HG03558 (cell line): ENCODE measurements at regions not wholly inside any gene's neighbourhood (a gene's known extent, or its start where the extent isn't known, plus 50 kb on each side); places are given as distances from the start of the nearest gene placed in this dataset.

Source experiments
- ATAC-seq: cut with Tn5 transposase; IDR thresholded peaks from one replicate; pipeline ENCODE4 v1.9.1; 2021; ENCODE audit warnings: moderate number of reproducible peaks; ENCODE audit not compliant: unreplicated experiment; ENCODE audit errors: extremely low read depth

- ATAC-seq = no peak
Observed at GRCh38 chr5:13569090-13569715, 375.3 kb downstream of the DNAH5 start.

- ATAC-seq = no peak
Observed at GRCh38 chr5:13567819-13568218, 376.7 kb downstream of the DNAH5 start.

- no peak for ATAC-seq
Observed at GRCh38 chr5:13566871-13567339, 377.6 kb downstream of the DNAH5 start.

GRCh38 chr5:13558408-13558807 lies 386.1 kb downstream of the DNAH5 start:
- no peak for ATAC-seq

- no peak for ATAC-seq
Observed at GRCh38 chr5:13553896-13554295, 390.6 kb downstream of the DNAH5 start.

- no peak for ATAC-seq
Observed at GRCh38 chr5:13552361-13552760, 392.1 kb downstream of the DNAH5 start.

- ATAC-seq = no peak
Observed at GRCh38 chr5:13551645-13552044, 392.8 kb downstream of the DNAH5 start.

GRCh38 chr5:13540168-13540750 lies 404.2 kb downstream of the DNAH5 start:
- no peak for ATAC-seq

GRCh38 chr5:13536933-13537332 lies 407.6 kb downstream of the DNAH5 start:
- no peak for ATAC-seq

GRCh38 chr5:13533833-13534232 lies 410.7 kb downstream of the DNAH5 start:
- no peak for ATAC-seq

GRCh38 chr5:13529300-13529699 lies 415.2 kb downstream of the DNAH5 start:
- no peak for ATAC-seq

GRCh38 chr5:13524936-13525335 lies 419.6 kb downstream of the DNAH5 start:
- ATAC-seq = no peak

- no peak for ATAC-seq
Observed at GRCh38 chr5:13519131-13519530, 425.4 kb downstream of the DNAH5 start.

GRCh38 chr5:13516195-13516594 lies 428.3 kb downstream of the DNAH5 start:
- no peak for ATAC-seq

GRCh38 chr5:13511442-13511841 lies 433.0 kb downstream of the DNAH5 start:
- ATAC-seq = no peak

GRCh38 chr5:13510616-13511015 lies 433.9 kb downstream of the DNAH5 start:
- ATAC-seq = no peak

GRCh38 chr5:13508559-13508958 lies 435.9 kb downstream of the DNAH5 start:
- no peak for ATAC-seq

- no peak for ATAC-seq
Observed at GRCh38 chr5:13505326-13505725, 439.2 kb downstream of the DNAH5 start.

GRCh38 chr5:13503017-13503416 lies 441.5 kb downstream of the DNAH5 start:
- no peak for ATAC-seq

GRCh38 chr5:13501176-13501575 lies 443.3 kb downstream of the DNAH5 start:
- ATAC-seq = no peak

- no peak for ATAC-seq
Observed at GRCh38 chr5:13498279-13498678, 446.2 kb downstream of the DNAH5 start.

GRCh38 chr5:13488254-13488931 lies 456.1 kb downstream of the DNAH5 start:
- ATAC-seq = no peak
